K562 (cell line): ENCODE measurements at regions not wholly inside any gene's neighbourhood (a gene's known extent, or its start where the extent isn't known, plus 50 kb on each side); places are given as distances from the start of the nearest gene placed in this dataset.

Experiments used
- ATAC-seq: fragments of 200-7000 bp; cut with Tn5 transposase; 3 replicates; pipeline ENCODE4 v1.9.1; 2020; ENCODE audit warnings: moderate library complexity
- BruUV-seq: library from RNA; stranded (reverse); fragments of 400-500 nt; replicated peaks from 2 replicates; lab custom pipeline; 2021; lab: Mats Ljungman, UMichigan
- CTCF ChIA-PET: fragments of 300-600 bp; formaldehyde crosslinking; extraction: SDS; loops from one replicate; lab custom pipeline; 2021; ENCODE audit warnings: low intra/inter-chr PET ratio; lab: Yijun Ruan, JAX
- POLR2A ChIA-PET: fragments of 300-600, 350-650 bp; sonication (Branson Sonifier 250); formaldehyde crosslinking; extraction: SDS; loops from one replicate; lab custom pipeline; 2021; ENCODE audit warnings: antibody characterized with exemption, inconsistent platforms; lab: Yijun Ruan, JAX
- DNase-seq, 4 experiments: peaks; one replicate each; pipeline versions ENCODE4 v3.0.0 to v3.0.0-alpha.2; 2011 to 2018; ENCODE audit warnings: low spot score in 3 of 4, mixed read lengths in 3 of 4; ENCODE audit errors: extremely low read depth in 1 of 4
- FAIRE-seq: peaks from 2 replicates; lab custom pipeline; 2011; peaks lifted over from hg19 to GRCh38; lab: Jason Lieb, UNC
- H2AFZ ChIP-seq: 2 replicates; pipeline ENCODE4 v1.6.0; 2011; ENCODE audit warnings: low read depth, low read length, control low read depth, inconsistent platforms
- H3K27ac ChIP-seq: fragments of 200-600 bp; 3 replicates; pipeline ENCODE4 v1.8.0; 2011; ENCODE audit warnings: low read depth, mild to moderate bottlenecking, control low read depth, inconsistent platforms, low read length, moderate library complexity, mixed read lengths; ENCODE audit errors: extremely low read depth
- H3K27me3 ChIP-seq, 2 experiments: fragments of 300-600 bp in 1 of 2; 2 replicates in 1 of 2; 3 replicates in 1 of 2; pipeline versions ENCODE4 v1.6.0 to v1.8.0; 2011; ENCODE audit warnings: inconsistent platforms in 2 of 2, low read length in 2 of 2, mild to moderate bottlenecking in 1 of 2, mixed read lengths in 1 of 2, moderate library complexity in 1 of 2; ENCODE audit not compliant: control insufficient read depth in 2 of 2, insufficient read depth in 2 of 2
- H3K36me3 ChIP-seq: fragments of 300-600 bp; 3 replicates; pipeline ENCODE4 v1.8.0; 2011; ENCODE audit warnings: mild to moderate bottlenecking, low read length, inconsistent platforms; ENCODE audit not compliant: control insufficient read depth, insufficient read depth
- H3K4me1 ChIP-seq, 2 experiments: fragments of 200-600 bp in 1 of 2; replicated peaks in 1 of 2; 2 replicates in 1 of 2; 3 replicates in 1 of 2; pipeline versions ENCODE4 v1.5.1 to v1.8.0; 2011; ENCODE audit warnings: inconsistent platforms in 2 of 2, low read length in 2 of 2, mild to moderate bottlenecking in 1 of 2, mixed read lengths in 1 of 2, moderate library complexity in 1 of 2; ENCODE audit not compliant: control insufficient read depth in 2 of 2, insufficient read depth in 2 of 2
- H3K4me2 ChIP-seq: 2 replicates; pipeline ENCODE4 v1.6.1; 2011; ENCODE audit warnings: low read length, control low read depth, inconsistent platforms, mixed read lengths; ENCODE audit not compliant: insufficient read depth
- H3K4me3 ChIP-seq: fragments of 200-600 bp; sonication (generic), shearing (Covaris generic); 2 replicates; pipeline ENCODE4 v1.5.1; 2016; ENCODE audit warnings: control low read depth, inconsistent platforms
- H3K79me2 ChIP-seq: fragments of 200-600 bp; 3 replicates; pipeline ENCODE4 v1.8.0; 2011; ENCODE audit warnings: low read length, inconsistent platforms; ENCODE audit not compliant: control insufficient read depth, insufficient read depth
- H3K9ac ChIP-seq, 2 experiments: 2 replicates each; pipeline versions ENCODE4 v1.6.0 to v1.6.1; 2011; ENCODE audit warnings: low read depth in 2 of 2, low read length in 2 of 2, control low read depth in 1 of 2, inconsistent platforms in 1 of 2, mild to moderate bottlenecking in 1 of 2, mixed read lengths in 1 of 2; ENCODE audit not compliant: insufficient read depth in 1 of 2
- H3K9me1 ChIP-seq: one replicate; pipeline ENCODE4 v1.6.0; 2011; ENCODE audit warnings: inconsistent platforms, mild to moderate bottlenecking, low read length, moderate library complexity; ENCODE audit not compliant: control insufficient read depth, insufficient read depth
- H3K9me3 ChIP-seq: replicated peaks from 2 replicates; pipeline ENCODE4 v1.5.1; 2011; ENCODE audit warnings: low read depth, low read length, inconsistent platforms; ENCODE audit not compliant: control insufficient read depth, insufficient read depth
- H4K20me1 ChIP-seq: replicated peaks from 2 replicates; pipeline ENCODE4 v1.6.1; 2011; ENCODE audit warnings: low read length, inconsistent platforms, mixed read lengths; ENCODE audit not compliant: control insufficient read depth, insufficient read depth
- KAT2B ChIP-seq: IDR thresholded peaks from one replicate; pipeline ENCODE4 v1.6.1; 2012; ENCODE audit warnings: low read depth, mild to moderate bottlenecking, control low read depth, inconsistent platforms, low read length, moderate library complexity
- MEF2A ChIP-seq: IDR thresholded peaks from 2 replicates; pipeline ENCODE4 v1.6.1; 2011; ENCODE audit warnings: low read depth, mild to moderate bottlenecking, low read length, moderate library complexity; ENCODE audit not compliant: control insufficient read depth
- MEIS2 ChIP-seq: fragments of 450-650 bp; IDR thresholded peaks from 2 replicates; pipeline ENCODE4 v1.6.1; 2014; ENCODE audit warnings: mild to moderate bottlenecking; ENCODE audit not compliant: partially characterized antibody
- POLR2H ChIP-seq: IDR thresholded peaks from 2 replicates; pipeline ENCODE4 v1.6.1; 2016; ENCODE audit warnings: missing genetic modification characterization, low read depth, mild to moderate bottlenecking, control low read depth, missing compliant biosample characterization, moderate library complexity
- SMAD4 ChIP-seq: fragments of 250-450 bp; sonication (Bioruptor Pico); conservative IDR thresholded peaks from 2 replicates; pipeline ENCODE4 v1.8.0; 2021; ENCODE audit warnings: inconsistent platforms, mild to moderate bottlenecking, moderate library complexity
- ZC3H8 ChIP-seq: fragments of 450-650 bp; IDR thresholded peaks from 2 replicates; pipeline ENCODE4 v1.6.1; 2017
- ZFP30 ChIP-seq: fragments of 250-450 bp; sonication (Bioruptor Pico); IDR thresholded peaks from 2 replicates; pipeline ENCODE4 v1.8.0; 2022; ENCODE audit warnings: moderate library complexity, mild to moderate bottlenecking, inconsistent platforms, borderline replicate concordance
- ZNF431 ChIP-seq: sonication (generic); formaldehyde crosslinking; IDR thresholded peaks from 2 replicates; pipeline ENCODE4 v1.8.0; 2022; ENCODE audit warnings: mild to moderate bottlenecking, missing genetic modification reagents
- ZNF507 ChIP-seq: conservative IDR thresholded peaks from 2 replicates; pipeline ENCODE4 v1.6.1; 2017; ENCODE audit warnings: missing genetic modification characterization, missing compliant biosample characterization
- WGBS: fragments of 100-300 bp; shearing (Covaris generic); methylation state at CpG from one replicate; pipeline ENCODE4 v1.1.6; 2016; ENCODE audit warnings: low coverage, mixed read lengths; ENCODE audit not compliant: insufficient coverage; ENCODE audit errors: missing lambda C conversion rate; 5-methylcytosine and 5-hydroxymethylcytosine counted together
- in situ Hi-C: fragments of 300-500 bp; cut with MboI; formaldehyde crosslinking; loops from 4 replicates; pipeline ENCODE4 v1.15.0; 2018; ENCODE audit warnings: inconsistent platforms, mixed read lengths
- intact Hi-C: fragments of 100-400 bp; cut with micrococcal nuclease; formaldehyde crosslinking; loops from 2 replicates; pipeline ENCODE4 v1.14.2; 2022
- TF ChIP-seq, protein P1 (sequence below): sonication (generic); formaldehyde crosslinking; IDR thresholded peaks from 2 replicates; pipeline ENCODE4 v1.8.1; 2023; ENCODE audit warnings: mild to moderate bottlenecking, missing genetic modification reagents
- TF ChIP-seq, protein P2 (sequence below): fragments of 450-650 bp; conservative IDR thresholded peaks from 2 replicates; pipeline ENCODE4 v1.6.1; 2016; ENCODE audit warnings: missing genetic modification characterization, low read depth, mild to moderate bottlenecking, missing compliant biosample characterization, moderate library complexity
- TF ChIP-seq, protein P3 (sequence below): IDR thresholded peaks from 3 replicates; pipeline ENCODE4 v1.6.1; 2011; ENCODE audit warnings: borderline replicate concordance, mild to moderate bottlenecking; ENCODE audit not compliant: insufficient read length, insufficient read depth
- TF ChIP-seq, protein P4 (sequence below): fragments of 450-650 bp; formaldehyde crosslinking; conservative IDR thresholded peaks from 2 replicates; pipeline ENCODE4 v1.4.0; 2022; ENCODE audit warnings: mild to moderate bottlenecking, missing genetic modification characterization
- TF ChIP-seq, protein P5 (sequence below), 2 experiments: IDR thresholded peaks in 1 of 2; conservative IDR thresholded peaks in 1 of 2; 2 replicates each; pipeline ENCODE4 v1.6.1; 2016; ENCODE audit warnings: low read depth in 2 of 2, mild to moderate bottlenecking in 1 of 2, missing compliant biosample characterization in 1 of 2, missing genetic modification characterization in 1 of 2, moderate library complexity in 1 of 2

DNA sequence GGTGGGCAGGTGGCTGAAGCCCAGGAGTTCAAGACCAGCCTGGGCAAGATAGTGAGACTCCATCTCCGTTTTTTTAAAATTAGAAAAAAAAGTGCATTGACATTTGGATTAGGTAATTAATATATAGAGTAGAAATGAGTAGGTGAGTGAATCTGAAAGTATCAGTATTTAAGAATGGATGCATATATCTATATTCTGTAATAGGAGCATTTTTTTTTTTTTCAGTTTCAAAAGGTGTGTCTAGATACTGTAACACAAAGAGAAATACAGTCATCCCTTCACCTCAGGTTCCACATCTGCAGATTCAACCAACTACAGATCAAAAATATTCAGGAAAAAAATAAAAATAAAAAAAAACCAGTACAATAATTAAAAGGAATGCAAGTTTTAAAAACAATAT is 50.8 kb downstream of the RBM27 start:
- intact Hi-C loops (no loop called here), in situ Hi-C loops (no loop called here)
- no TSS peak for BruUV-seq
- FAIRE-seq (no peak), DNase-seq (no peak), ATAC-seq (no peak)
- no peak overlapping the region for H3K4me2 ChIP-seq
- peaks cover 15% of the 10 kb centered on the region; the same call in 2 of the 3 replicates for H3K79me2 ChIP-seq
- H3K9me3 ChIP-seq, result no peaks in the 10 kb centered on the region
- ChIA-PET POLR2A (interaction anchor here (1.6 kb wide), 1 partner anchor 11 kb away, joined by 3 read pairs; no protein-coding TSS in a partner anchor), CTCF (no interaction called here)
- 100% methylated on average over 1 of the region's 1 CpG for WGBS
- H3K27ac ChIP-seq, result no peak overlapping the region
- no peak overlapping the region for H2AFZ ChIP-seq
- no peaks in the 10 kb centered on the region for H4K20me1 ChIP-seq
- H3K36me3 ChIP-seq, result peaks cover 78% of the 10 kb centered on the region
- no peaks in the 10 kb centered on the region for H3K27me3 ChIP-seq
- H3K9me1 ChIP-seq, result no peaks in the 10 kb centered on the region
- H3K4me1 ChIP-seq, result no peaks in the 10 kb centered on the region
- H3K9ac ChIP-seq, result no peak overlapping the region
- H3K4me3 ChIP-seq, result no peak overlapping the region
- TF ChIP-seq ZNF431 (no peak), ZC3H8 (no peak), POLR2H (no peak), MEIS2 (no peak), ZFP30 (CRISPR knock-in tag) (no peak), KAT2B (no peak), SMAD4 (CRISPR knock-in tag) (no peak), MEF2A (no peak), ZNF507 (no peak)
- TF ChIP-seq, protein P1, sequence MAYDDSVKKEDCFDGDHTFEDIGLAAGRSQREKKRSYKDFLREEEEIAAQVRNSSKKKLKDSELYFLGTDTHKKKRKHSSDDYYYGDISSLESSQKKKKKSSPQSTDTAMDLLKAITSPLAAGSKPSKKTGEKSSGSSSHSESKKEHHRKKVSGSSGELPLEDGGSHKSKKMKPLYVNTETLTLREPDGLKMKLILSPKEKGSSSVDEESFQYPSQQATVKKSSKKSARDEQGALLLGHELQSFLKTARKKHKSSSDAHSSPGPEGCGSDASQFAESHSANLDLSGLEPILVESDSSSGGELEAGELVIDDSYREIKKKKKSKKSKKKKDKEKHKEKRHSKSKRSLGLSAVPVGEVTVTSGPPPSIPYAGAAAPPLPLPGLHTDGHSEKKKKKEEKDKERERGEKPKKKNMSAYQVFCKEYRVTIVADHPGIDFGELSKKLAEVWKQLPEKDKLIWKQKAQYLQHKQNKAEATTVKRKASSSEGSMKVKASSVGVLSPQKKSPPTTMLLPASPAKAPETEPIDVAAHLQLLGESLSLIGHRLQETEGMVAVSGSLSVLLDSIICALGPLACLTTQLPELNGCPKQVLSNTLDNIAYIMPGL (CRISPR knock-in tag), result no peak
- TF ChIP-seq, protein P2, sequence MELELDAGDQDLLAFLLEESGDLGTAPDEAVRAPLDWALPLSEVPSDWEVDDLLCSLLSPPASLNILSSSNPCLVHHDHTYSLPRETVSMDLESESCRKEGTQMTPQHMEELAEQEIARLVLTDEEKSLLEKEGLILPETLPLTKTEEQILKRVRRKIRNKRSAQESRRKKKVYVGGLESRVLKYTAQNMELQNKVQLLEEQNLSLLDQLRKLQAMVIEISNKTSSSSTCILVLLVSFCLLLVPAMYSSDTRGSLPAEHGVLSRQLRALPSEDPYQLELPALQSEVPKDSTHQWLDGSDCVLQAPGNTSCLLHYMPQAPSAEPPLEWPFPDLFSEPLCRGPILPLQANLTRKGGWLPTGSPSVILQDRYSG (tag), result no peak
- TF ChIP-seq, protein P3, sequence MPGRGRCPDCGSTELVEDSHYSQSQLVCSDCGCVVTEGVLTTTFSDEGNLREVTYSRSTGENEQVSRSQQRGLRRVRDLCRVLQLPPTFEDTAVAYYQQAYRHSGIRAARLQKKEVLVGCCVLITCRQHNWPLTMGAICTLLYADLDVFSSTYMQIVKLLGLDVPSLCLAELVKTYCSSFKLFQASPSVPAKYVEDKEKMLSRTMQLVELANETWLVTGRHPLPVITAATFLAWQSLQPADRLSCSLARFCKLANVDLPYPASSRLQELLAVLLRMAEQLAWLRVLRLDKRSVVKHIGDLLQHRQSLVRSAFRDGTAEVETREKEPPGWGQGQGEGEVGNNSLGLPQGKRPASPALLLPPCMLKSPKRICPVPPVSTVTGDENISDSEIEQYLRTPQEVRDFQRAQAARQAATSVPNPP, result no peak
- TF ChIP-seq, protein P4, sequence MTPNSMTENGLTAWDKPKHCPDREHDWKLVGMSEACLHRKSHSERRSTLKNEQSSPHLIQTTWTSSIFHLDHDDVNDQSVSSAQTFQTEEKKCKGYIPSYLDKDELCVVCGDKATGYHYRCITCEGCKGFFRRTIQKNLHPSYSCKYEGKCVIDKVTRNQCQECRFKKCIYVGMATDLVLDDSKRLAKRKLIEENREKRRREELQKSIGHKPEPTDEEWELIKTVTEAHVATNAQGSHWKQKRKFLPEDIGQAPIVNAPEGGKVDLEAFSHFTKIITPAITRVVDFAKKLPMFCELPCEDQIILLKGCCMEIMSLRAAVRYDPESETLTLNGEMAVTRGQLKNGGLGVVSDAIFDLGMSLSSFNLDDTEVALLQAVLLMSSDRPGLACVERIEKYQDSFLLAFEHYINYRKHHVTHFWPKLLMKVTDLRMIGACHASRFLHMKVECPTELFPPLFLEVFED (CRISPR knock-in tag), result no peak
- TF ChIP-seq, protein P5, sequence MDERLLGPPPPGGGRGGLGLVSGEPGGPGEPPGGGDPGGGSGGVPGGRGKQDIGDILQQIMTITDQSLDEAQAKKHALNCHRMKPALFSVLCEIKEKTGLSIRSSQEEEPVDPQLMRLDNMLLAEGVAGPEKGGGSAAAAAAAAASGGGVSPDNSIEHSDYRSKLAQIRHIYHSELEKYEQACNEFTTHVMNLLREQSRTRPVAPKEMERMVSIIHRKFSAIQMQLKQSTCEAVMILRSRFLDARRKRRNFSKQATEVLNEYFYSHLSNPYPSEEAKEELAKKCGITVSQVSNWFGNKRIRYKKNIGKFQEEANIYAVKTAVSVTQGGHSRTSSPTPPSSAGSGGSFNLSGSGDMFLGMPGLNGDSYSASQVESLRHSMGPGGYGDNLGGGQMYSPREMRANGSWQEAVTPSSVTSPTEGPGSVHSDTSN (CRISPR knock-in tag; IDR thresholded peaks at IDR 0.05; ENCODE audit: low read depth), result no peak
- TF ChIP-seq, protein P5 (tag; conservative IDR thresholded peaks at IDR 0.05; ENCODE audit: low read depth), result no peak
